ENCODE measurements at regions not wholly inside any gene's neighbourhood (a gene's known extent, or its start where the extent isn't known, plus 50 kb on each side); places are given as distances from the start of the nearest gene placed in this dataset.

GRCh38 chr5:142479854-142480519, 155.2 kb upstream of the SPRY4 start:
- no peak overlapping the region for H3K9ac ChIP-seq (ENCODE audit: low read length in 5 of 5)
- H3K4me3 ChIP-seq (ENCODE audit: low read depth in 1 of 5, low read length in 5 of 5): no peak overlapping the region
- H3K4me1 ChIP-seq (ENCODE audit: control insufficient read depth in 5 of 5, insufficient read depth in 5 of 5, low read length in 5 of 5): peaks cover 0 to 3% (median 0%) of the 10 kb centered on the region in 5 donors
- no peaks in the 10 kb centered on the region for H3K36me3 ChIP-seq (ENCODE audit: control insufficient read depth in 5 of 5, insufficient read depth in 5 of 5, low read length in 5 of 5)
- no peak overlapping the region for H3K27ac ChIP-seq (ENCODE audit: low read depth, low read length)
- H3K9me3 ChIP-seq (ENCODE audit: control insufficient read depth in 5 of 5, low read length in 5 of 5): peaks cover 2 to 14% (median 11%) of the 10 kb centered on the region in 5 donors
- H3K27me3 ChIP-seq (ENCODE audit: control insufficient read depth in 5 of 5, insufficient read depth in 4 of 5, low read length in 5 of 5): no peaks in the 10 kb centered on the region

- H3K9ac ChIP-seq (ENCODE audit: low read length in 5 of 5): no peak overlapping the region
- H3K4me3 ChIP-seq (ENCODE audit: low read depth in 1 of 5, low read length in 5 of 5): no peak overlapping the region
- no peaks in the 10 kb centered on the region for H3K27me3 ChIP-seq (ENCODE audit: control insufficient read depth in 5 of 5, insufficient read depth in 4 of 5, low read length in 5 of 5)
- no peak overlapping the region for H3K27ac ChIP-seq (ENCODE audit: low read depth, low read length)
- peaks cover 0 to 9% (median 7%) of the 10 kb centered on the region in 5 donors for H3K9me3 ChIP-seq (ENCODE audit: control insufficient read depth in 5 of 5, low read length in 5 of 5)
- peaks cover 0 to 2% (median 0%) of the 10 kb centered on the region in 5 donors for H3K4me1 ChIP-seq (ENCODE audit: control insufficient read depth in 5 of 5, insufficient read depth in 5 of 5, low read length in 5 of 5)
- no peaks in the 10 kb centered on the region for H3K36me3 ChIP-seq (ENCODE audit: control insufficient read depth in 5 of 5, insufficient read depth in 5 of 5, low read length in 5 of 5)
These were observed 154.3 kb upstream of the SPRY4 start for GRCh38 chr5:142479150-142479549.

GRCh38 chr5:142478113-142478512, 153.3 kb upstream of the SPRY4 start:
- Histone ChIP-seq H3K9ac (ENCODE audit: low read length in 5 of 5) (no peak overlapping the region), H3K4me3 (ENCODE audit: low read depth in 1 of 5, low read length in 5 of 5) (no peak overlapping the region), H3K27ac (ENCODE audit: low read depth, low read length) (no peak overlapping the region), H3K4me1 (ENCODE audit: control insufficient read depth in 5 of 5, insufficient read depth in 5 of 5, low read length in 5 of 5) (no peaks in the 10 kb centered on the region), H3K9me3 (ENCODE audit: control insufficient read depth in 5 of 5, low read length in 5 of 5) (peaks cover 0 to 9% (median 7%) of the 10 kb centered on the region in 5 donors), H3K27me3 (ENCODE audit: control insufficient read depth in 5 of 5, insufficient read depth in 4 of 5, low read length in 5 of 5) (no peaks in the 10 kb centered on the region), H3K36me3 (ENCODE audit: control insufficient read depth in 5 of 5, insufficient read depth in 5 of 5, low read length in 5 of 5) (no peaks in the 10 kb centered on the region)

- no peak overlapping the region for H3K9ac ChIP-seq (ENCODE audit: low read length in 5 of 5)
- H3K27ac ChIP-seq (ENCODE audit: low read depth, low read length): no peak overlapping the region
- peaks cover 0 to 9% (median 7%) of the 10 kb centered on the region in 5 donors for H3K9me3 ChIP-seq (ENCODE audit: control insufficient read depth in 5 of 5, low read length in 5 of 5)
- no peaks in the 10 kb centered on the region for H3K27me3 ChIP-seq (ENCODE audit: control insufficient read depth in 5 of 5, insufficient read depth in 4 of 5, low read length in 5 of 5)
- no peak overlapping the region for H3K4me3 ChIP-seq (ENCODE audit: low read depth in 1 of 5, low read length in 5 of 5)
- H3K4me1 ChIP-seq (ENCODE audit: control insufficient read depth in 5 of 5, insufficient read depth in 5 of 5, low read length in 5 of 5): no peaks in the 10 kb centered on the region
- no peaks in the 10 kb centered on the region for H3K36me3 ChIP-seq (ENCODE audit: control insufficient read depth in 5 of 5, insufficient read depth in 5 of 5, low read length in 5 of 5)
These were observed 150.3 kb upstream of the SPRY4 start for GRCh38 chr5:142475102-142475513.

- peaks cover 0 to under 1% (median 0%) of the 10 kb centered on the region in 5 donors for H3K36me3 ChIP-seq (ENCODE audit: control insufficient read depth in 5 of 5, insufficient read depth in 5 of 5, low read length in 5 of 5)
- no peak overlapping the region for H3K4me3 ChIP-seq (ENCODE audit: low read depth in 1 of 5, low read length in 5 of 5)
- H3K4me1 ChIP-seq (ENCODE audit: control insufficient read depth in 5 of 5, insufficient read depth in 5 of 5, low read length in 5 of 5): no peaks in the 10 kb centered on the region
- H3K9me3 ChIP-seq (ENCODE audit: control insufficient read depth in 5 of 5, low read length in 5 of 5): peaks cover 0 to 8% (median 6%) of the 10 kb centered on the region in 5 donors
- H3K27ac ChIP-seq (ENCODE audit: low read depth, low read length): no peak overlapping the region
- H3K9ac ChIP-seq (ENCODE audit: low read length in 5 of 5): no peak overlapping the region
- no peaks in the 10 kb centered on the region for H3K27me3 ChIP-seq (ENCODE audit: control insufficient read depth in 5 of 5, insufficient read depth in 4 of 5, low read length in 5 of 5)
These were observed 149.7 kb upstream of the SPRY4 start for GRCh38 chr5:142474431-142475094.

GRCh38 chr5:142473038-142473437, 148.2 kb upstream of the SPRY4 start:
- Histone ChIP-seq H3K36me3 (ENCODE audit: control insufficient read depth in 5 of 5, insufficient read depth in 5 of 5, low read length in 5 of 5) (peaks cover 0 to 2% (median 0%) of the 10 kb centered on the region in 5 donors), H3K9me3 (ENCODE audit: control insufficient read depth in 5 of 5, low read length in 5 of 5) (no peaks in the 10 kb centered on the region), H3K27ac (ENCODE audit: low read depth, low read length) (no peak overlapping the region), H3K27me3 (ENCODE audit: control insufficient read depth in 5 of 5, insufficient read depth in 4 of 5, low read length in 5 of 5) (no peaks in the 10 kb centered on the region), H3K9ac (ENCODE audit: low read length in 5 of 5) (no peak overlapping the region), H3K4me1 (ENCODE audit: control insufficient read depth in 5 of 5, insufficient read depth in 5 of 5, low read length in 5 of 5) (no peaks in the 10 kb centered on the region), H3K4me3 (ENCODE audit: low read depth in 1 of 5, low read length in 5 of 5) (no peak overlapping the region)

- no peak overlapping the region for H3K9ac ChIP-seq (ENCODE audit: low read length in 5 of 5)
- no peak overlapping the region for H3K4me3 ChIP-seq (ENCODE audit: low read depth in 1 of 5, low read length in 5 of 5)
- no peak overlapping the region for H3K27ac ChIP-seq (ENCODE audit: low read depth, low read length)
- H3K36me3 ChIP-seq (ENCODE audit: control insufficient read depth in 5 of 5, insufficient read depth in 5 of 5, low read length in 5 of 5): peaks cover 0 to 2% (median 0%) of the 10 kb centered on the region in 5 donors
- no peaks in the 10 kb centered on the region for H3K9me3 ChIP-seq (ENCODE audit: control insufficient read depth in 5 of 5, low read length in 5 of 5)
- H3K4me1 ChIP-seq (ENCODE audit: control insufficient read depth in 5 of 5, insufficient read depth in 5 of 5, low read length in 5 of 5): no peaks in the 10 kb centered on the region
- no peaks in the 10 kb centered on the region for H3K27me3 ChIP-seq (ENCODE audit: control insufficient read depth in 5 of 5, insufficient read depth in 4 of 5, low read length in 5 of 5)
These were observed 147.6 kb upstream of the SPRY4 start for GRCh38 chr5:142472306-142472951.

GRCh38 chr5:142466195-142466971, 141.6 kb upstream of the SPRY4 start:
- Histone ChIP-seq H3K27me3 (ENCODE audit: control insufficient read depth in 5 of 5, insufficient read depth in 4 of 5, low read length in 5 of 5) (no peaks in the 10 kb centered on the region), H3K9me3 (ENCODE audit: control insufficient read depth in 5 of 5, low read length in 5 of 5) (no peaks in the 10 kb centered on the region), H3K27ac (ENCODE audit: low read depth, low read length) (no peak overlapping the region), H3K9ac (ENCODE audit: low read length in 5 of 5) (no peak overlapping the region), H3K36me3 (ENCODE audit: control insufficient read depth in 5 of 5, insufficient read depth in 5 of 5, low read length in 5 of 5) (peaks cover 0 to 2% (median 0%) of the 10 kb centered on the region in 5 donors), H3K4me1 (ENCODE audit: control insufficient read depth in 5 of 5, insufficient read depth in 5 of 5, low read length in 5 of 5) (peaks cover 0 to 15% (median 0%) of the 10 kb centered on the region in 5 donors), H3K4me3 (ENCODE audit: low read depth in 1 of 5, low read length in 5 of 5) (no peak overlapping the region)

- no peak overlapping the region for H3K4me3 ChIP-seq (ENCODE audit: low read depth in 1 of 5, low read length in 5 of 5)
- H3K36me3 ChIP-seq (ENCODE audit: control insufficient read depth in 5 of 5, insufficient read depth in 5 of 5, low read length in 5 of 5): peaks cover 0 to 2% (median 0%) of the 10 kb centered on the region in 5 donors
- no peaks in the 10 kb centered on the region for H3K27me3 ChIP-seq (ENCODE audit: control insufficient read depth in 5 of 5, insufficient read depth in 4 of 5, low read length in 5 of 5)
- H3K4me1 ChIP-seq (ENCODE audit: control insufficient read depth in 5 of 5, insufficient read depth in 5 of 5, low read length in 5 of 5): peaks cover 0 to 15% (median 0%) of the 10 kb centered on the region in 5 donors
- no peaks in the 10 kb centered on the region for H3K9me3 ChIP-seq (ENCODE audit: control insufficient read depth in 5 of 5, low read length in 5 of 5)
- H3K9ac ChIP-seq (ENCODE audit: low read length in 5 of 5): no peak overlapping the region
- no peak overlapping the region for H3K27ac ChIP-seq (ENCODE audit: low read depth, low read length)
These were observed 140.7 kb upstream of the SPRY4 start for GRCh38 chr5:142465476-142465875.

All from subcutaneous abdominal adipose tissue (tissue), 5 donors.